ENCODE measurements at regions not wholly inside any gene's neighbourhood (a gene's known extent, or its start where the extent isn't known, plus 50 kb on each side); places are given as distances from the start of the nearest gene placed in this dataset.

DNA sequence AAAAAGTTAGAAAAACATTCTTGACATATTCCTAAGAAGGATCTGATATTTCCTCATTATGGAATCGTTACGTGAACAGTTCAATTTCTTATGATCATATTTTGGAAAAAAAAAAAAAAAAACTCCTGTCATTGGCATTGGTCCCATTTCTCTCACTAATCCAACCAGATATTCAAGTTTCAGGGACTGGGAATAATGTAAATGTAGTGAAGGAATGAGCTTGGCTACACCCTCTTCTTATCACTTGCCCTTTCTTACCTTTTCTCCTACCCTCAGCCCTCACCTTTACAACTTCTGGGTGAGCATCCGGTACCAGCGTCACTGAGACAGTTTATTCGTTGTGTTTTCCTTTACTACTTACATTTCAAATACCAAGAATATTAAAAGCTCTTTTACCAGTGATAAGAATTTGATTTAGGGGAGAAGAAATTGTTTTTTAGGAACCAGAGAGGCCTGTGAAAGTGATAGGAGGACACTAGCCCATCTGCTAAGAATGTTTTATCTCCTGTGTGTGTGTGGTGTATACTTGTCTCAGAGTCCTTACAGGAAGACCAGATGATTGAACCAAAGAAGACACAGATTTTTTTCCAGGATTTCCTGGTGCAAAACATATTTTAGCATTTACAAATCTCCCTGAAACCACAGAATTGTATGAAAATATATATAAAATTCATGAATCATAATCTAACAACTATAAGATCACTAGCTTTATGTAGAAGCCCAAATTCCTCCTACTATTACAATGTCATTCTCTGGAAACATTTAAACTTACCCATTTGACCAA is 946.7 kb downstream of the ZPLD1 start:
- DNase-seq, result no peak

GRCh38 chr3:103385961-103386656 is 951.3 kb downstream of the ZPLD1 start:
- DNase-seq, result no peak

DNA sequence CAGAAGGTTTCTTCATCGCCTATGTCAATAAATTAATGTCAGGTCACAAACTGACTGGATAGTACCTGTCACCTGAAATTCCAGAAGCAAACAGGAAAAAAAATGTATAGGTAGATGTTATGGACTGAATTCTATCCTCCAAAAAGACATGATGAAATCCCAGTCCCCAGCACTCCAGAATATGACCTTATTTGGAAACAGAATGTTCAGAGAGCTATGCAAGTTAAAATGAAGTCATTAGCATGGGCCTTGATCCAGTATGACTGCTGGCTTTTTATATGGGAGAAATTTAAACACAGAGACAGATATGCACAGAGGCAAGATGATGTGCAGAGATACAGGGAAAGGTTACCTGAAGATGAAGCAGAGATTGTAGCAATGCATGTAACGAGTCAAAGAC is 953.4 kb downstream of the ZPLD1 start:
- DNase-seq, result no peak

DNA sequence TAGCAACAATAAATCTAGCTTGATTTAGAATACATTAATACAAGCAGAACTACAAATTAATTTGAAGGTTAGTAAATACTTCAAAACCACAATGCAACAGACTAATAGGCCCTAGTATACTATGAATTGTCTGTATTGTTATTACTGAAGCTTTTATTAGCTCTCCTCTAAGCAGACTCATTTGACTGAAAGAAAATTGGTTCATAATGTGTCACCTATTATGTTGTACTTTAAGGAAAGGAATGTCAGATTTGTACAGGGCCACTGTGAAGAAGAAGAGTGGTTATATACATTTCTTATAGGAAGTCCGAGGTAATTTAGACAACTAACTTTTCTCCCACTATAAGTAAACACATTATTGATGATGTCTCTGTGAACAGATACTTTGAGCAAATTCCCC is 954.5 kb downstream of the ZPLD1 start:
- no peak for DNase-seq

DNA sequence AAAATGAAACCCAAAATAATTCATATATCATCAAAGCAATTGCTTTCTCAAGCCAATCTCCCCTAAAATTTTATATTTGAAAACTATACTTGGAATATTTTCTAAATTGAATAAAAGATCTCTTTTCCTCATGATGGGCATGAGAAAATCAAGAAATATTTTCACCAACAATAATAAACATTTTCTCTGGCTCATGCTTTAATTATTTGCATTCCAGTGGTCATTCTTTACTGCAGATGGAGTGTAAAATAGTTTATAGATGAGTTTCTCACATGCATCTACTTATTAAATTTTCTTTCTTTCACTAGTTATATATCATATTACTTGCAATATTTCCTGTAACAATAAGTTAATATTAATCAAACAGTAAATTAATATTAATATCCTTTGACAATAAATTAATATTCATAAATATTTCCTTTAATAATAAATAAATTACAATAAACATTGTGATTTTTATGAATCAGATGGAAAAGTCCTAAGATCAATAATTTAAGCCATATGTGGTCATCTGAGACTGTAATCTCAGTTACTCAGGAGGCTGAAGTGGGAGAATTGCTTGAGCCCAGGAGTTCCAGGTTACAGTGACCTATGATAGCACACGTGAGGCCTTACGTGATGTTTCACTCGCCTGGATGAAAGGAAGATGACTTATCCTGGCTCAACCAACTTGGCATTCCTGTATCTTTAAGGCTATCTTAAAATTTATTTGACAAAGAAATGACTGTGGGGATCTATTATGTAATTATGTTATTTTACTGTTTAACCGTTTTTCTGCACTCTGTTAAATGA is 958.8 kb downstream of the ZPLD1 start:
- no peak for DNase-seq

- DNase-seq, result no peak
Measured at GRCh38 chr3:103403191-103403590, 968.4 kb downstream of the ZPLD1 start.

DNA sequence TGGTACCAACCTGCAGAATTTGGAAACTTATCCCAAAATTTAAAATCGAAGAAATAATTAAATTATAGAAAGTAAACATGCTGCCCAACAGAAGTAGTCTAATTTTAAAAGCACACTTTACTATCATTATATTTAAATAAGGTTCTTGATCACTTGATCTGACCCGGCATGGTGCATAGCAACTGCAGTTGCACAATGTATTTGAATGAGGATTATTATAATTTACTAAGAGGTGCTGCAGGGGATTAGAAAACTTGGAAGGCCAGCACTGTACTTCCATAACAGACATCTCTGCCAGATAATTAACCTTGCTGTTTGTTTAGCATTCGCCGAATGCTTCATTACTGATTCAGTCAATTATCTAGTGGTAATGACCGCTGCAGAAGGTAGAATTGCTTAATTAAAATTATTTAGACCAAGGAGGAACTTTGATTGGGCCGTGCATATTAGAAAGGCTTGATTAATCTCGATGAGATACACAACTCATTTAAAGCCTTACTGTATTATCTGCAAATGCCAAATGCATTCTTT is 971.6 kb downstream of the ZPLD1 start:
- DNase-seq, result no peak

- DNase-seq, result no peak
Measured at GRCh38 chr3:103410231-103410630, 975.4 kb downstream of the ZPLD1 start.

- no peak for DNase-seq
Measured at GRCh38 chr3:103421460-103421859, 986.6 kb downstream of the ZPLD1 start.

GRCh38 chr3:103437883-103438282 is 1003.1 kb downstream of the ZPLD1 start:
- no peak for DNase-seq

DNA sequence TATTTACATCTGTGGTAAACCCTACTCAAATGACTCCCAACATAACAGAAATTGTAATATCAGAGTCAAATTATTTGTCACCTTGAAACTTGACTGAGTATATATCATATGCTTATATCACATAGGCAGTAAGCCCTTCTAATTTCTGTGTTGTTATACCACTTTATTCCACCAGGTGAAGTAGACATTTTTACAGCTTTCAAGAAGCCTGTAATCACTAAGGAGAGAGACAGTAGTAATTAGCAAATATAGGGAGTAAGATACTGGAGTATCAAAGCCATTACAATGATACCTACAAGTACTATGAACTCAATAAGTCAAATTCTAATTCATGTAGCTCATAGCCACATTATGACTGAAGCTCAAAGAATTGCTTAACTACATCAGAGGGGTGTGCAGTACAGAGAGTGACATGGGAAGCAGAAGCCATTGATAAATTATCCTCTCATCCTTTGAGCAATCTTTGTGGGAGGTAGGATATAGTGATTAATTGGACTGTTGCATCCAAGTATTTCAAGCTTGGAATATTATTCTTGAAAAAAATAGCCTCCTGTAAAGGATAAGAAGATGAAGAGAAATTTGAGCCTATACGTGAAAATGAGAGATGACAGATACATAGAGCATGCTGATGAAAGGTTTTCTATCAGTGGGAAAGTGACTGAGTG is 1005.9 kb downstream of the ZPLD1 start:
- DNase-seq, result no peak

DNA sequence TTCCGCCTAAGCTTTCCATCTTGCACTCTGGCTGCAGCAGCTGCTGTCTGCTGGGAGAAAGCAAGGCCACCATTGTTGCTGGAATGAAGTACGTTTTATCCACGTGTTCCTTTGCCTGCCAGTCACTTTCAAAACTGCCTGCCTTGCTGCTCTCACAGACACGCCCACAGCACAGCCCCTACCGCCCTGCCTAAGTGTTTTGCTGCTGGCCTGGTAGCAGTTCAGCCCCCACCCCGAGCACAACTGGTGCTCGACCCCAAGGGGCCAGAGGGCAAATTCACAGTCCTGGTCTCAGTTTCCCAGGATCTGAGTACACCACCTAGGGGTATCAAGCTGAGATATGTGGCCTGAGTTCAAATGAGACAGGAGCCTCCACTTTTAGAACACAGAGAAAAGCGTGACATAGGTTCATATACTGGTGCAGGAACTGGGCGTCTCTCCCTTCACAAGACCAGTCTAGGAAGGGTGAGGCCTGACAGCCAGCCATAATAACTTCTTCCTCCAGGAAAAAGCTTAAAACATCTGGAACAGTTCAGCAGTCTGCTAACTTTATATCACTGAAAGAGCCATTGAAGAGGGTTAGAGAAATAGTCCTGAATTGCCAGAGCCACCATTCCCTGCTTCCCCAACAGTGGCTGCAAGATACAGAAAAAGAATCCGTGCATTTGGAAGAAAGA is 1012.3 kb downstream of the ZPLD1 start:
- no peak for DNase-seq

DNA sequence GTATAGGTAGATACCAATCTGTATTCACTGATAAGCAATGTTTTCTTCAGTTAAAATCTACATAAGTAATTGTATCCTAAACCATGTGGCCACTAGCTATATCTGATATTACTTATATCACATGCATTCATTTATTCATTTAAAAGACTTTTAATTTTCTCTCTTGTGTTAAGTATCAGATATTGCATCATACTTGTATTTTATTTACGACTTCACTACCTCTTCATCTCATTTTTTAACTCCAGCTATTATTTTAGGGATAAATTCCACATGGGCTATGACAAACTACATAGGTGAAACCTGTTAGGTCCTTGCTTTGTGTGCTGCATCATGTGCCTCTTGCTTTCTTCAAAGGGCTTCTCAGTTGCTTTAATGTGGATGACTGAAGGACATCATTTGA is 1018.3 kb downstream of the ZPLD1 start:
- no peak for DNase-seq

- DNase-seq, result no peak
Measured at GRCh38 chr3:103459815-103460214, 1025.0 kb downstream of the ZPLD1 start.

GRCh38 chr3:103470498-103470897 is 1035.7 kb downstream of the ZPLD1 start:
- no peak for DNase-seq

DNA sequence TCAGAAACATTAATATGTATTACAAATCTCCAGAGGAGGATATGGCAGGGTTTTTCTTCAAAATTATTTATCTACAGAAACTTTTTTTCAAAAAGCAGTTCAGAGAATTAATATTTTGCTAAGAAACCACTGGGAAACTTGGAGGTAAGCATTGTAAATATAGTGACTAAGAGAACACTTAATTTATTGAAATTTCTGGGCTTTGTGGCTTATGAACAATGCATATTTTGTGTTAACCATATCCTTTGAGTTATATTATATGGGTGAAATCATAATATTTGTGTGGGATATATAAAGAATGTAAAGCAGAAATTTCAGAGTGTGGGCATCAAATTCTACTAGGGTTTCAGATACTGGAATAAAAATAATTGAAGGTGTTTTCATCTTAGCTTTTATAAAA is 1059.2 kb downstream of the ZPLD1 start:
- no peak for DNase-seq

DNA sequence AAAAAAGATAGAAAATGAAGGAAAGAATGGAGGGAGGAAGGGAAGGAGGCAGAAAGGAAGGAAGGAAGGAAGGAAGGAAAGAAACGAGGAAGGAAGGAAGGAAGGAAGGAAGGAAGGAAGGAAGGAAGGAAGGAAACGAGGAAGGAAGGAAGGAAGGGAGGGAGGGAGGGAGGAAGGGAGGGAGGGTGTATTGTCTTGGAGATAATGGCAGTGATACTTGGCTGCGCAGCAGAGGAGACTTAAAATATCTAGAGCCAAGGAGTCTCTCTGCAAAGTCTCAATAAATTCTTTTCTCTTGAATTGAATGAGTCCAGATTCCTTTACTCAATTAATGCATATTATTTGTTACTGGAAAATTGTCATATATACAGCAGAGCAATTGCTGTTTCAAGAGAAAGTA is 1059.7 kb downstream of the ZPLD1 start:
- no peak for DNase-seq

- no peak for DNase-seq
Measured at GRCh38 chr3:103495186-103495585, 1060.4 kb downstream of the ZPLD1 start.

GRCh38 chr3:103499132-103499900 is 1064.5 kb downstream of the ZPLD1 start:
- no peak for DNase-seq

DNA sequence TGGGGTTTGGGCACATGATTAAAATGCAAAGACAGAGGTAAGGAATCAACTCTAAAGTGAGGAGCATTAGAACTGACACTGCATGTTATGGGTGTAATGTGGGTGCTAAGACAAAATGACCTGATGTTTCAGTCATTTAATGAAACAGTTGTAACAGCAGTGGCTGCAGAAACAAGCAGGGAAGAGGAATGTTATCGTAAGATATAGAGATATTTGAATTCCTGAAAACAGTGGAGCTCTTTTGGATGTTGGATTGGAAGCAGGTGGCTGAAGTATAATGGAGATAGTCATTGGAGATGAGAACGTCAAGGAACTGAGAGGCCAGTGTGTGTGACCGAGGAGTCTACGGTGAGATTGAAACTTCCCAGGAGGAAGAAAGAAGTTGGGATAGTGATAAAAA is 1065.2 kb downstream of the ZPLD1 start:
- no peak for DNase-seq

DNA sequence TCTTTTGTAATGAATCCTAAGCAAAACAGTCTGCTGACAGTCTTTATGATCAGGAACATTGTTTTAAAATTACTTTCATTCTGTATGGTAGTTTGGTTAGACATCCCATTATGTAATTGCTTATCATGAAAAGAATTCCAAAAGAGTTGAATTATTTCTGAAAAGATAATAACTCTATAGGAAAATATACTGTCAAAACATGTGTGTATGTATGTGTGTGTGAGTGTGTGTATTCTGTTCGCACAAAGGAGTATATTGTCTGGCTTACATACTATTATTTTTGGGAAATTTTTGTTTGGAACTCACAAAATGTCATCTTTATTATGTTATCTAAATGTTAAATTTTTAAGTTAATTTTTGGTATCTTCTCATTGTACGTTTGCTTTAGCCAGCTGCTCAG is 1075.9 kb downstream of the ZPLD1 start:
- no peak for DNase-seq

GRCh38 chr3:103511891-103512290 is 1077.1 kb downstream of the ZPLD1 start:
- no peak for DNase-seq

Data from bone marrow (tissue), 2 donors.